Prostate gland (tissue), 2 donors: ENCODE measurements at regions not wholly inside any gene's neighbourhood (a gene's known extent, or its start where the extent isn't known, plus 50 kb on each side); places are given as distances from the start of the nearest gene placed in this dataset.

ENCODE experiments used
- POLR2AphosphoS5 ChIP-seq: sonication (generic); formaldehyde crosslinking; IDR thresholded peaks from one replicate; pipeline ENCODE4 v1.6.1; 2017; ENCODE audit warnings: antibody characterized with exemption
- TF ChIP-seq, protein P1 (sequence below), 4 experiments: fragments of 200-600 bp in 2 of 4; fragments of 450-650 bp in 2 of 4; sonication (generic) in 2 of 4; IDR thresholded peaks; 1 replicate in 3 of 4; 2 replicates in 1 of 4; pipeline ENCODE4 v1.5.1; 2016 to 2019; ENCODE audit warnings: antibody characterized with exemption in 4 of 4, mild to moderate bottlenecking in 2 of 4, moderate library complexity in 2 of 4

DNA sequence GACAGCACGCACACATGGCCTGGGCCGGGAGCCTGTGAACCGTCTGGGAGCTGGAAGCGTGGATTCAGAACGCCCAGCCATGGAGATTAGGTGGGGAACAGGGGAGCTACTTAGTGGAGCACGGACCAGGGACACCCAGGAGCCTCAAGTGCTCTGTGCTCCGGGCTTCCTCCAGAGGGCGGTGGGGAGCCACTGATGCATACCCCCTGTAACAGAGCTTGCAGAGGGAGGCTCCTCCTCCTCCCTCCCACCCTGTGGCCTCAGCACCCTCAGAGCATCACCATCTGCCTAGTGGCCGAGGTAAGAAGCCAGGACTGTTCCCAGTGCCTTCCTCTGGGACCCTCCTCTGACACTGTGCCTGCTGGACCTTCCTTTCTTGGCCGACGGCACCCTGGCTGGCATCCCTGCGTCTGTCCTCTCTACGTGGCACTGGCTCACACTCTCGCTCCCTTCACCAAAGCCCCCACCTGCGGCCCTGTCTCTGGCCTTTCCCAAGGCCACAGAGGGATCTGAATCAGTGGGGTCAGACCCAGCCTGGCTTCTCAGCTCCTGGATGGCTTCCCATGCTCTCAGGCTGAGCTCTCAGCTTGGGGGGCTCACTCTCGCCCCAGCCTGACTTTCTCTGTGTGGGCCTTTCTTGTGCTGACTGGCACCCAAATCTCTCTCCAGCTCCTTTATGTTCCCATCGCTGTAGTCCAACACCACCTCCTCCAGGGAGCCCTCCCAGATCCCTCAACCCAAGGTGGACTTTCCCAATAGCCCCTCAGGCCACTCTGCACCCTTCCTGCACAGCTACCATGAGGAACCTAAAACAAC, 780.9 kb downstream of the BRD1 start:
- TF ChIP-seq, protein P1, sequence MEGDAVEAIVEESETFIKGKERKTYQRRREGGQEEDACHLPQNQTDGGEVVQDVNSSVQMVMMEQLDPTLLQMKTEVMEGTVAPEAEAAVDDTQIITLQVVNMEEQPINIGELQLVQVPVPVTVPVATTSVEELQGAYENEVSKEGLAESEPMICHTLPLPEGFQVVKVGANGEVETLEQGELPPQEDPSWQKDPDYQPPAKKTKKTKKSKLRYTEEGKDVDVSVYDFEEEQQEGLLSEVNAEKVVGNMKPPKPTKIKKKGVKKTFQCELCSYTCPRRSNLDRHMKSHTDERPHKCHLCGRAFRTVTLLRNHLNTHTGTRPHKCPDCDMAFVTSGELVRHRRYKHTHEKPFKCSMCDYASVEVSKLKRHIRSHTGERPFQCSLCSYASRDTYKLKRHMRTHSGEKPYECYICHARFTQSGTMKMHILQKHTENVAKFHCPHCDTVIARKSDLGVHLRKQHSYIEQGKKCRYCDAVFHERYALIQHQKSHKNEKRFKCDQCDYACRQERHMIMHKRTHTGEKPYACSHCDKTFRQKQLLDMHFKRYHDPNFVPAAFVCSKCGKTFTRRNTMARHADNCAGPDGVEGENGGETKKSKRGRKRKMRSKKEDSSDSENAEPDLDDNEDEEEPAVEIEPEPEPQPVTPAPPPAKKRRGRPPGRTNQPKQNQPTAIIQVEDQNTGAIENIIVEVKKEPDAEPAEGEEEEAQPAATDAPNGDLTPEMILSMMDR (IDR thresholded peaks at IDR 0.05) = peak in 3 of 4 experiments; percentile 27 to 38 (median 35)
- TF ChIP-seq POLR2AphosphoS5 = no peak
